NCI-H2227 (cell line): ENCODE measurements at regions not wholly inside any gene's neighbourhood (a gene's known extent, or its start where the extent isn't known, plus 50 kb on each side); places are given as distances from the start of the nearest gene placed in this dataset.
"Not testable (repeated sequence)": the region's sequence is repeated elsewhere in the genome, so short reads cannot be mapped to it uniquely, and the experiment has no call there.

Source experiments
- DNase-seq: peaks from one replicate; lab custom pipeline; 2025; ENCODE audit not compliant: unreplicated experiment; lab: John Stamatoyannopoulos, UW

DNA sequence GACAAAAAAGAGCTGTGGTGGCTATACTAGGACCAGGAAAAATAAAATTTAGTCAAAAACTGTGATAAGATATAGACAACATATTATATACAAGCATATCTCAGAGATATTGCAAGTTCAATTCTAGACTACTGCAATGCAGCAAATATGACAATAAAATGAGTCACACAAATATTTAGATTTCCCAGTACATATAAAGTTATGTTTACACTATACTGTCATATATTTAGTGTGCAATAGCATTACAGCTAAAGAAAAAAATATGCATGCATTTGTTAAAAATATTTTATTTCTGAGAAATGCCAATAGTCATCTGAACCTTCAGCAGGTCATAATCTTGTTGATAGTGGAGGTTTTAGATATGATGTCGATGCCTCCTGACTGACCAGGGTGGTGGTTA is 72.1 kb downstream of the AKR1C4 start:
- DNase-seq: no peak

DNA sequence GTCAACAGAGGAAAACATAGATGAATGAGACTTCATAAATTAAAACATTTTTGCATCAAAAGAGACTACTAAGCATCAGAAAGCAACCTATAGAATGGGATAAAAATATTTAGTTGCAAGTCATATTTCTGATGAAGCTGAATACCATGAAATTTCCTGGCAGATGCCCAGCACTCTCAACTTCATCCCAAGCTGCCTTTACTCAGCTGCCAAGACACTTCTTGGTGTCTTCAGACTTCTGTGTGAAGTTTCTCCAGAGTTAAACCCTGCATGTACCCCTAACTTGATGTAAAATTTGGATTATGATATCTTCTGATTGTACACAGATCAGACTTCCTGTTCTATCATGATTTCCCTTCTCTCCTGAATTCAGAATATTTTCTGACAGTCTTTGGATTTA is 73.2 kb downstream of the AKR1C4 start:
- no peak for DNase-seq

DNA sequence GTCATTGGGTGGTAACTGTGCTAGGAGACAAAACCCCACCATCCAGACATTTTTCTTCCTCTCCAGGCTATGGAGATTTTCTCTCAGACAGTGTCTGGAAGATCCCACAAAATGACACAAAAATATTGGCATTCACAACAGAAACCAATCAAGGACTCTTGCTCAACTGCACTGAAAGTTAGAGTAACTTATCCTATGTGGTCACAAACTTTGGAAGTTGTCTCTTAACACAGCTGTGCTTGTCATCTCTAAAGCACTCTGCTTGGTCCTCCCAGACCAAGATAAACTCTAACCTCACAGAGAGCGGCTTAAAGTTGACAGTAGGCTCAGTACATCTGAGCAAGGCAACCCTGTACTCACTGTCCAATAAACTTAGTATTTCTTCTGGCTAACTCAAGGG is 74.9 kb downstream of the AKR1C4 start:
- DNase-seq: no peak

DNA sequence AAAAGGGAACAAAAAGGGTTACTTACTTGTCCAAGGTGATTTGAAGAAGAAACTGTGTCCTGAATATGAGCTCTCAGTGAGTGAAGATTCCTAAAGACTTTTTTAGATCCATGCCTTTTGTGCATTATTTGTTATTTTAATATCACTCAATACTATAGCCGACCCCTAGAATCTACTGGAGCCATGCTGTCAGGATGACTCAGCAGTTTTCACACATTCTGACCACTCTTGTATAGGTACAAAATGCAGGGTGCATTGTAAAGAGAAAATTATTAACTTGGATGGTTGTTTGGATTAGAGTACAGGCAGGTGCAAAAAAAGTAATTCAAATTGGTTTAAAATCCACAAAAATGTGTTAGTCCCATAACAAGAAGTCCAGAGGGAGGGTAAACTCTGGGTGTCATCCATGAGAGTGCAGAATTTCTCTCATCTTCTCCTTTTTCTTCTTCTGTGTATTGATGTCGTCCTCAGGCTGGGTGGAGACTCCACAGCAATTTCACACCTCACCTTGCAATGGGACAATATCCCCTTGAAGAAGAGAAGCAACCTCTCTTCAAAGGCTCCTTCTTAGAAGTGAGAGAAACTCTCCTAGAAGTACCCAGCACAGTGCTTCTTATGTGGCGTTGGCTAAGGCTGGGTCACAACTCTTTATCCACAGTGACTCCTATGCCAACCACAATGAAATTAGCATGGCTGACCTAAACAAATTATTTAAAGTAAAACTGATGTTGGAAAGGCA is 75.6 kb downstream of the AKR1C4 start:
- no peak for DNase-seq

DNA sequence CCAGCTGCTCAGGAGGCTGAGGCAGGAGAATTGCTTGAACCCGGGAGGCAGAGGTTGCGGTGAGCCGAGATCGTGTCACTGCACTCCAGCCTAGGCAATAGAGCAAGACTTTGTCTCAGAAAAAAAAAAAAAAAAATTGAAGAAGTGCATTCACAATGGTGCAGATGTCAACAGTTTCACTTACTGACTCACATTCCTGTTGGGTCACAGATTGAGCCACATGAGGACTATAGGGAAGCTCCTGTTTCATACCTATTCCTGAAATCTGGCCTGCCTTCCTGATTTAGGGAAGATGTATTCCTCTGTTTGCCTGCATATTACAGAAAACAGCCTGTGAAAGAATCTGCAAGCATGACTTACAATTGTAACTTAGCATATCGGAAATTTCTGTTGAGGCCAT is 78.2 kb downstream of the AKR1C4 start:
- no peak for DNase-seq

DNA sequence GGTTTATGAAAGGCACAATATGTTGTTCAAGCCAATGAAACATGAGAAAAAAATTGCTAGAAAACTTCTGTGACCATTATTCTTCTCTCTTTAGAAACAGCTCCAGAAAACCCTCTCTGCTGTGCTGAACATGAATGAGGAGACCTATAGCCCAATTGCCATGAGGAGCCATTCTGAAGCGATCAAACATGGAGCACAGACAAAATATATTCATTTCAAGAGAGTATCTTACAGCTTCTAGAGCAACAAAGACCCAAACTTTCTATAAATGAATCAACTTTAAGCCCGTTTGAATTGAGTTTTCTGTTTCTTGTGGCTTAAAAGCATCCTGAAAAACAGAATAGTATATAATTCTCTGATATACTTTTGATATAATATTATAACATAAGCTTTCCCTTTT is 83.4 kb upstream of the UCN3 start:
- no peak for DNase-seq

DNA sequence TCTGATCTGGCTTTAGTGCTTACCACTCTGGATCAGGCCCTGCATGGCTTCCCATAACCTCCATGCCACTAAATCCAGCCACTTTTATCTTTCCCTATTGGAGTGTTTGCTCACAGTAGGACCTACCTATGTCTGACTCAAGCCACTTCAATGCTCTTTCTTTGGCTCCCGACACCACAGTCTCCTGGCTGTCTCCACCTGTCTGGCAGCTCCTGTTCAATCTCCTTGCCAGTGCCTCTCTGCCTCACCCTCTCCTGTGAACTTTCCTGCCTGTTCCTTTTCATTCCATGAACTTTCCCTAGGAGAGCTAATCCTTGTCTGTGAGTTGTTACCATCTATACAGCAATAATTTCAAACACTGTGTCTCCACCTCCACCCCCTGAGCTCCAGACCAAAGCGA is 82.6 kb upstream of the UCN3 start:
- no peak for DNase-seq

DNA sequence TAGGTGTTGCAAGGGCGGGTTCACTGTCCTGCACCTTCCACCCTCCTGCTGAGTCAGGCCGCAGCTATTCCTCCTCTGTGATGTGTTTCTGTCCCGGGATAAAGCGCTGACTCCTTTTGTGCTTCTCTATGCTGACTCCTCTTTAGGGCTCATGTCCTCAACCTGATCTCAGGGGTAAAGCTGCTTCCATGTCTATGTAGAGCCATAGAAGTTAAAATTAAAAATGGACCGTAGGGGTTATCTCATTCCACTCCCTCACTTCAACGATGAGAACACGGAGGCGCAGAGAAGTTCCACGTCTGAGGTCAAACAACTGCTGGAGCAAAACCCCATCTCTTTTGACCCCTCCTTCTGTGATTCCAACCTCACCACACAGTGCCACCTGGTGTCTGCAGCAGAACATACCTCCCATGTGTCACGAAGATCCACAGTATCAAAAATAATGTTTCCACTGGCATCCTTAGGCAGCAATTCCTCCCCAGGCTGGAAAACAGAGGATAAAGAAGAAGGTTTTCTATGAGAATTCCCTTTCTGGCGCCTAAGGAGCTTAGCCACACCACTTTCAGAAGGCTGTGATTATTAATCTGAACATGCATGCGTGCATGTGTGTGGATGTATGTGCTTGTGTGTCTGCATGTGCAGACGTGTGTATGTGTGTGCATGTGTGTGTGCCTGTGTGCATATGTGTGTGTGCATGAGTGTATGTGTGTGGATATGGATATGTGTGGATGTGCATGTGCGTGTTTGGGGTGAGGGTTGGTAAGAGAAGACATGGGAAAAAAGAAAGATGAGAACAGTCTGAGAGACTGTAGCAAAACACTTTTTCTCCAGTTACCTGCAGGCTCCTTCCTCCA is 81.2 kb upstream of the UCN3 start:
- peak; percentile 6 for DNase-seq

DNA sequence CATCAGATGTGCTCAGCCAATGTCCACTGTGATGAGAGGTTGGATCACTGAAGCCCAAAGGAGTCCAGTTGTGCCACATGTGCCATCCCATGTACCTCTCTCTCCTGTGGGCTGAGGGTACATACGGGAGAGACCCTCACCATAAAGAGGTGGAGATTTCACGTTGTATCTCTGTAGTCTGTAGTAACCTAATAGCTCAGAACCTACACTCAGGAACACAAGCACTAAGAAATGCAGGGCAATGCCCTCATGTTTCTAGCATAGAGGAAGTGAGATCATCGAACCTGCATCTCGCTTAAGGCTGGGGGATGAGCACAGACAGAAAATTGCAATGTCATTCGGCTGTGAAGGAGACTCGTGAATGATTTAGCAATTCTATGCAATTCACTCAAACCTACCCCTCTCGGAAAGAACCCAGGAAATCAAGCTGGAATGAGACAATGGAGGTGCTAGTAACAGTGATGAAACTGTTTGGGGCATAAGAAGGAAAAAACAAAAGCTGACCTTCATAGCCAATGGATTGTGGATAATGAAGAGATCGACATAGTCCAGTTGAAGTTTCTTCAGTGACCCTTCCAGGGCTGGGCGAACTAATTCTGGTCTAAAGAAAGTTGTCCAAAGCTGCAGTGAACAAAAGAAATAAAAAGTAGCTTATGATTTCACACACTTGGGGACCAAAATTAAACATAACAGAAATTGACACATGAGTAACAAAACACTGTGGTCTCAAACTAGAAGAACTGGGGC is 80.3 kb upstream of the UCN3 start:
- no peak for DNase-seq

DNA sequence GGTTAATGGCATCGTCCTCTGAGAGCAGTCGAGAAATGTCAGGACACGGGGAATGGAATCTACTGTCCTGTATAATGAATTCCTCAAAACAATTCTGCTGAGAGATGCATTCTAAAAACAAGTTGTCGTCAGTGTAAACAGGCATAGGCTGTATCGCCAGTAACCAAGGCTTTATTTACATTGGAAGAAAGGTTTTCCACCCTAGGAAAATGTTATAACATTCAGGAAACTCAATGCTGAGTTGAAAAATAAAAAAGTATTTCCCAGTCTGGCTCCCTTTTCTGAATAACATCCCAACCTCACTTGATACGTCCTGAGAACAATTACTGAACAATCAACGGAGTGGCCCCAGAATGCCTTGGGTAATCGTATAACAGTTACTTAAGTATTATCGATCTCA is 79.6 kb upstream of the UCN3 start:
- no peak for DNase-seq

DNA sequence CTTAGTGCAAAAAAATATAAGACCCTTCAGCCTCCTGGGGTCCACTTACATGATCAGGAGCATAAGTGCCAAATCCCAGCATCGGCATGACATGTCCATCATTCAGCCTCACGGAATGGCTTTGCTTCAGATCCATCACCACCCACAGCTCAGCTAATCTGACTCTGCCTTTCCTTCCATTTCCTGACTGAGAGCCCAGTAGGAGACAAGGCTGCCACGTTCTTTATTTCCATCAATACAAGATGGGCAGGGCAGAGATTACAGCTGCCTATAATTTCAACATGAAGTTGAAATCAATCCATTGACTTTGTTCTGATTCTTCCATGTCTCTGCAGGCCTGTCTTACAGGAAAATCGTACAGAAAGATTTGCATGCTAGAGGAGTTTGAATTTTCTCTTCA is 76.4 kb upstream of the UCN3 start:
- DNase-seq: no peak

DNA sequence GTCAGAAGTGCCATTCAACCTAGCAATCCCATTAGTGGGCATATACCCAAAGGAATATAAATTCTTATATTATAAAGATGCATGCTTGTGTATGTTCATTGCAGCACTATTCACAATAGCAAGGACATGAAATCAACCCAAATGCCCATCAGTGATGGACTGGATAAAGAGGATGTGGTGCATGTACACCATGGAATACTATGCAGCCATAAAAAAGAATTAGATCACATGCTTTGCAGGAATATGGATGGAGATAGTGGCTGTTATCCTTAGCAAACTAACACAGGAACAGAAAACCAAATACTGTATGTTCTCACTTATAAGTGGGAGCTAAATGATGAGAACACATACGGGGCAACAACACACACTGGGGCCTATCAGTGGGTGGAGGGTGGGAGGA is 75.5 kb upstream of the UCN3 start:
- not testable (repeated sequence) for DNase-seq

DNA sequence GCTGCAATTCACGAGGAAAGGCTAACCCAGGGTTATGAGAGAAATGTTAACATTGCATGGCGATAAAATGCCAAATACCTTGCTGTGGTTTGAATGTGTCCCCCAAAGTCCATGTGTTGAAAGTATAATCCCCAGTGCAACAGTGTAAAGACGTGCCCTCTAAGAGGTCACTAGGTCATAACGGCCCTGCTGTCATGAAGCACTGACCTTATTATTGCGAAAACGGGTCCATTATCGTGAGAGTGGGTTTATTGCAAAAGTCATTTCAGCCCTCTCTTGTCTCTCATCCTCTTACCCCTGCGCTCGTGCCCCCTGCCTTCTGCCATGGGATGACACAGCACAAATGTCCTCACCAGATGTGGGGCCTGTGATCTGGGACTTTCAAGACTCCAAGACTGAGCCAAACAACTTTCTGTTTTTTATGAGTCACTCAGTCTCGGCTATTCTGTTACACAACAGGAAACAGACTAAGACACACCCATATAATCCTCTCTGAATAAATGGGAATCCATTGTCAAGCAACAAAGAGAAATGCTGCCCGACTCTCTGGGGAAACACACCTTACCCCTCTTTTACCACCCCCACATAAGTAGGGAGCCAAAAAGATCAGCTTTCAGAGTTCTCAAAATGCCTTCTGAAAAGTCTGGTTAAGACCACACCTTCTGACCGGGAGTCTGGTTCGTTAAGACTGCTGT is 73.1 kb upstream of the UCN3 start:
- no peak for DNase-seq

DNA sequence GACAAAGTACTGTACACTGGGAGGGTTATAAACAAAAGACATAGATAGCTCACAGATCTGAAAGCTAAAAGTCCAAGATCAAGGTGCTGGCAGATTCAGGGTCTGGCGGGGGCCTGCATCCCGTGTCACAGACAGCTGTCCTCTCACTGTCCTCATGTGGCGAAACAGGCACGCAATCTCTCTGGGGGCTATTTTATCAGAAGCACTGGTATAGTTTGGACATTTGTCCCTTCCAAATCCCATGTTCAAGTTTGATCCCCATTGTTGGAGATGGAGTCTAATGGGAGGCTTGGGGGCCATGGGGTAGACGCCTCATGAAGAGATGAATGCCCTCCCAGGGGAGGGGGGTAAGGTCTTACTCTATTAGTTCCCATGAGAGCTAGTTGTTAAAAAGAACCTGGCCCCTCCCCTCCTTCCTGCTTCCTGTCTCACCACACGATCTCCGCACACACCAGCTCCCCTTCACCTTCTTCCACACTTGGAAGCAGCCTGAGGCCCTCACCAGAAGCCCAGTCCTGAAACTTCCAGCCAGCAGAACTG is 72.5 kb upstream of the UCN3 start:
- DNase-seq: no peak

DNA sequence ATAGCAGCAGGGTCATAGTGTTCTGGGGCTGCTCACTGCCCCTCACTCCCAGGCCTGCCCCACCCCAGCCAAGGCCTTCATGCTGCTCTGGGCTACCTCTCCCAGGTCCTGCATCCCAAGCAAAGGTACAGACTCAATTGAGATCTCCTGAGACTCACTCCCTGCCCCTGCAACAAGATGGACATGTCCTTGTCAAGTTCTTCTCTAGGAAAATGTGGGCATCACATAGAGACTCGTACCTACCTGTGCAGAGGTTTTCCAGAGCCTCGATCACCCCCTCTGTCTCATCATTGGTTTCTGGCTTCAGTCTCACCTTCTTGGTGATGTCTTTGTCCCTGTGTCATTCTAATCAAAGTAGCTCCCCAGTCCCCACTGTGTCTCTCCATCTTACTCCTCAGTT is 71.8 kb upstream of the UCN3 start:
- DNase-seq: not testable (repeated sequence)

DNA sequence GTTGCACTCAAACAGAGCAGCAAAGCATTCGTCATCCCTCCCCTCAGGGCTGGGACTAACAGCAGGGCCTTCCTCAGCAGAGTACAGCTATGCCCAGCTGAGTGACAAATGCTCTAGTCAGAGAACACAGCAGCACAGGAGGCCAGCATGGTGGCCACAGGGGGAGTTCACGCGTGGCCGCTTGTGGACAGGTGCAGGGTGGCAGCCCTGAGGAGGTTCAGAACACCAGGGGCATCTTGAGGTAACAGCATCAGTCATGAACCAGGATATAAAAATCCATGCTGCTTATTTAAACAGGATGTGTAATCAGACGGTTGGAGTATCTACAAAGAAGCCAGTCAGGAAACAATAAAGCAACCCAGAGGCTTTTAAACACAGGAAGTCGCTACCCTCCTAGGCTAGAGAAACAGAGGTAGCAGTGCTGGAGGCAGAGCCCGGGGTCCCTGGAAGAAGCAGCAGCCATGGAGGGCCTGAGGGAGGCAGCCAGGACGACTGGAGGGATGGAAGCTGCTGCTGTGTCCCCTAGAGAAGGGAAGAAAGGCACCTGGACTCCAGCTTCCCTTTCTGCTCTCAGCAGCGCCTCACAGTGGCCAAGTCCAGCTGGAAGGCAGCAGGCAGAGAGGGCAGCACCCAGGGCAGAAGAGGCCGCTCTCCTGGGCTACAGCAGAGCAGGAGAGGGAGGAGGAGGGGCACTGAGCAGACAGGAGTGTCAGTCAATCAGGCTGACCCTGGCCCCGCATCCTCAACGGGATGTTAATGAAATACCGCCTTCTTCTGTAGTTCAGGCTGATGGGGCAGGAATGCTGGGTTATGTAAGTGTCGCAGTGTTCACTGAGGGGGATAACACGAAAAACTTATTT is 70.8 kb upstream of the UCN3 start:
- no peak for DNase-seq

DNA sequence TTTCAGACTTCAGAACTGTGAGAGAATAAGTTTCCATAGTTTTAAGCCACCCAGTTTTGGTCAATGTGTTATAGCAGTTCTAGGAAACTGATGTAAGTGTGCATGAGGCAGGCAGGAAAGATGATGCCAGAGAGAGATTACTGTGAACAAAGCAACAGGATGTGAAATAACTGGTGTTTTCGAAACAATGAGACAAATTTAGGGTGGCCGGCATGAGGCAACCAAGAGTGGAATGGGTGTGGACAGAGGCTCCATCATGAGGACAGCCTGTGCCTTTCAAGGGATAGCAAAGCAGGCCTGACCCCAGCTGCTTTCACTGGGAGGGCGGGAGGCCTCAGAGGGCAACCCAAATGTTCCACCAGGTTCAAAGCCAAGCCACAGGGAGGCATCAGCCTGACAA is 67.3 kb upstream of the UCN3 start:
- no peak for DNase-seq

DNA sequence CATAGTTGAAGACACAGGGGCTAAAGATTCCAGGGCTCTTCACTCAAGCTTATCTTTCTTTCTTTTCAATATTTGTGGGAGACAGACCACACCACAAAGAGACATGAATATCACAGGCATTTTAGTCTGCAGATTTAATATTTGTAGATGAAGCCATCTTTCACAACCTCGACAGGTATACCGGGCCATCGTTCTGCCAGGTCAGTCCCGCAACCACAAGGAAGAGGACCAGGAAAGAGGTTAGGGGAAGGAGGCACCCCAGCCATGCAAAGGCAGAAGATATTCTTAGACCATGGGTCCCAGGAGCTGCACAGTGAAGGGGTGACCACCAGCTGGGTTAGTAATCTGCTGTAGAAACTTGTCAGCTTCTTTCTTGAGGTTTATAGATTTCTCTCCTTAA is 66.8 kb upstream of the UCN3 start:
- no peak for DNase-seq

DNA sequence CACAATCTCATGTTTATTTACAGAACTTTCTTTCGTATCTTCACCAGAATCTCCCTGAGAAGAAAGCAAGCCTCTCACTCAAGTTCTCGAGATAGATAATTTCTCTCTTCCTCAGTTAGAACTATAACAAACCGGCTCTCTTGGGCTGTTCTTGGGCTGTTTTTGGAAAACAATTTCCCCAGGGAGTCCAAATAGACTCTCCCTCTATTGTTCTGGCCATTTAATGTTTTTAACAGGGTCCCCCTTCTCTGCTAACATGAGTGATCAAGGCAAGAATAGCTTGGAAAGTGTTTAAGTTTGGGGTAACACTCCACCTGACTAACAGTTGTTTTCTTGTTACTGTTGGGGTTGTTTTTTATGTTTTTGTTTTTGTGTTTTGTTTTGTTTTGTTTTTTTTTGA is 64.8 kb upstream of the UCN3 start:
- no peak for DNase-seq

DNA sequence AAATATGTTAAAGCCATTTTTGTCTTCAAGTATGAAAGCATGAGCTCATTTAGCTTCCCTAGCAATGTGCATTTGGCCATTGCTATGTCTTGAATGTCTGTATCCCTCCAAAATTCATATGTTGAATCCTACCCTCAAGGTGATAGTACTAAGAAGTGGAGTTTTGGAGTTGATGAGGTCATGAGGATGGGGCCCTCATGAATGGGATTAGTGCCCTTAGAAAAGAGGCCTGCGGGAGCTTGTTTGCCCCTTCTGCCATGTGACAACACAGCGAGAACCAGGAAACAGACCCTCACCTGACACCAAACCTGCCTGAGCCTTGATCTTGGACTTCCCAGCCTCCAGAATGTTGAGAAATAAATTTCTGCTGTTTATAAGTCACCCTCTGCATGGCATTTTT is 61.3 kb upstream of the UCN3 start:
- DNase-seq: no peak
